SK-N-SH (cell line): ENCODE measurements at regions not wholly inside any gene's neighbourhood (a gene's known extent, or its start where the extent isn't known, plus 50 kb on each side); places are given as distances from the start of the nearest gene placed in this dataset.

Source experiments
- CTCF ChIA-PET: fragments of 300-600, 350-600 bp; formaldehyde crosslinking; extraction: SDS; loops from one replicate; lab custom pipeline; 2021; lab: Yijun Ruan, JAX
- POLR2A ChIA-PET: fragments of 350-600 bp; sonication (Branson Sonifier 250); formaldehyde crosslinking; extraction: SDS; loops from one replicate; lab custom pipeline; 2020; ENCODE audit warnings: antibody characterized with exemption, inconsistent platforms; lab: Yijun Ruan, JAX
- DNase-seq: peaks from one replicate; pipeline ENCODE4 v3.0.0; 2012
- H2AFZ ChIP-seq: fragments of 200-600 bp; sonication (generic); 2 replicates; pipeline ENCODE4 v1.8.1; 2016; ENCODE audit warnings: antibody characterized with exemption, mild to moderate bottlenecking, low read depth
- H3F3A ChIP-seq: fragments of 200-600 bp; sonication (generic); replicated peaks from 2 replicates; pipeline ENCODE3; 2016; ENCODE audit warnings: antibody characterized with exemption, mild to moderate bottlenecking; ENCODE audit not compliant: insufficient read depth
- H3K27ac ChIP-seq, 2 experiments: fragments of 200-500 bp in 1 of 2; fragments of 200-600 bp in 1 of 2; sonication (Bioruptor generic) in 1 of 2; sonication (generic), shearing (Covaris generic) in 1 of 2; 2 replicates each; pipeline versions ENCODE4 v1.5.1 to v1.6.1; 2014 to 2016; ENCODE audit warnings: low read depth in 2 of 2, inconsistent platforms in 1 of 2, low read length in 1 of 2, mild to moderate bottlenecking in 1 of 2, mixed read lengths in 1 of 2
- H3K27me3 ChIP-seq: fragments of 200-600 bp; sonication (generic), shearing (Covaris generic); 2 replicates; pipeline ENCODE4 v1.6.1; 2016; ENCODE audit warnings: mixed run types; ENCODE audit not compliant: insufficient read depth
- H3K36me3 ChIP-seq, 2 experiments: fragments of 200-500 bp in 1 of 2; fragments of 200-600 bp in 1 of 2; sonication (Bioruptor generic) in 1 of 2; sonication (generic) in 1 of 2; replicated peaks in 1 of 2; 2 replicates each; pipeline versions ENCODE3 to v1.5.1; 2014 to 2016; ENCODE audit warnings: low read length in 1 of 2, mild to moderate bottlenecking in 1 of 2; ENCODE audit not compliant: insufficient read depth in 2 of 2, control insufficient read depth in 1 of 2
- H3K4me1 ChIP-seq, 2 experiments: fragments of 200-500 bp in 1 of 2; fragments of 200-600 bp in 1 of 2; sonication (Bioruptor generic) in 1 of 2; sonication (generic), shearing (Covaris generic) in 1 of 2; 2 replicates each; pipeline versions ENCODE4 v1.5.1 to v1.6.1; 2014 to 2016; ENCODE audit warnings: low read depth in 1 of 2, low read length in 1 of 2, mixed run types in 1 of 2; ENCODE audit not compliant: insufficient read depth in 2 of 2, control insufficient read depth in 1 of 2
- H3K4me2 ChIP-seq: fragments of 200-600 bp; sonication (generic), shearing (Covaris generic); 2 replicates; pipeline ENCODE4 v1.6.1; 2017; ENCODE audit warnings: mixed run types
- H3K4me3 ChIP-seq, 2 experiments: fragments of 200-500 bp in 1 of 2; fragments of 200-600 bp in 1 of 2; sonication (Bioruptor generic) in 1 of 2; sonication (generic), shearing (Covaris generic) in 1 of 2; 2 replicates each; pipeline versions ENCODE4 v1.5.1 to v1.8.1; 2014 to 2016; ENCODE audit warnings: low read depth in 2 of 2, inconsistent platforms in 1 of 2, low read length in 1 of 2, mild to moderate bottlenecking in 1 of 2, mixed read lengths in 1 of 2, moderate library complexity in 1 of 2
- H3K79me2 ChIP-seq: fragments of 200-600 bp; sonication (generic); 2 replicates; pipeline ENCODE4 v1.8.1; 2017; ENCODE audit warnings: mild to moderate bottlenecking; ENCODE audit not compliant: insufficient read depth
- H3K9ac ChIP-seq: fragments of 200-600 bp; sonication (generic); 2 replicates; pipeline ENCODE4 v1.6.1; 2017; ENCODE audit warnings: mixed run types
- H3K9me2 ChIP-seq: fragments of 200-600 bp; sonication (generic); 2 replicates; pipeline ENCODE4 v1.6.1; 2017; ENCODE audit warnings: mixed run types
- H3K9me3 ChIP-seq: fragments of 200-600 bp; sonication (generic); 2 replicates; pipeline ENCODE4 v1.6.1; 2017; ENCODE audit warnings: mixed run types, mild to moderate bottlenecking, moderate library complexity
- H4K20me1 ChIP-seq: fragments of 200-600 bp; sonication (generic); 2 replicates; pipeline ENCODE4 v1.6.1; 2017; ENCODE audit warnings: mild to moderate bottlenecking, mixed run types; ENCODE audit not compliant: insufficient read depth
- CTCF ChIP-seq: fragments of 200-600 bp; sonication (generic); IDR thresholded peaks from 2 replicates; pipeline ENCODE4 v1.6.1; 2017; ENCODE audit warnings: antibody characterized with exemption, mild to moderate bottlenecking, moderate library complexity
- ELF1 ChIP-seq: IDR thresholded peaks from 2 replicates; pipeline ENCODE4 v1.4.0; 2012
- FOXM1 ChIP-seq: IDR thresholded peaks from 2 replicates; pipeline ENCODE4 v1.4.0; 2012; ENCODE audit warnings: low read depth, mild to moderate bottlenecking
- GATA2 ChIP-seq: sonication (generic); formaldehyde crosslinking; IDR thresholded peaks from 2 replicates; pipeline ENCODE4 v1.5.0; 2020; ENCODE audit warnings: mild to moderate bottlenecking, missing genetic modification reagents
- IRF3 ChIP-seq: fragments of 150-350 bp; IDR thresholded peaks from 2 replicates; pipeline ENCODE4 v1.6.1; 2016; ENCODE audit warnings: mild to moderate bottlenecking, low read depth, low read length
- NFIC ChIP-seq: IDR thresholded peaks from 2 replicates; pipeline ENCODE4 v1.4.0; 2012; ENCODE audit warnings: borderline replicate concordance
- PBX3 ChIP-seq: IDR thresholded peaks from 2 replicates; pipeline ENCODE4; 2012
- RAD21 ChIP-seq: IDR thresholded peaks from 2 replicates; pipeline ENCODE4 v1.6.1; 2012; ENCODE audit warnings: mild to moderate bottlenecking, low read length
- RCOR1 ChIP-seq: fragments of 150-350 bp; IDR thresholded peaks from 2 replicates; pipeline ENCODE4 v1.6.1; 2017; ENCODE audit warnings: antibody characterized with exemption, low read length
- TAF1 ChIP-seq: IDR thresholded peaks from 2 replicates; pipeline ENCODE4 v1.6.1; 2012; ENCODE audit warnings: low read depth, mild to moderate bottlenecking, low read length, moderate library complexity, borderline replicate concordance
- TCF12 ChIP-seq: IDR thresholded peaks from 2 replicates; pipeline ENCODE4 v1.4.0; 2012
- USF1 ChIP-seq: IDR thresholded peaks from 2 replicates; pipeline ENCODE4 v1.4.0; 2012; ENCODE audit warnings: low read depth, borderline replicate concordance
- USF2 ChIP-seq: fragments of 150-350 bp; IDR thresholded peaks from 2 replicates; pipeline ENCODE4 v1.6.1; 2017; ENCODE audit warnings: antibody characterized with exemption, low read length, low read depth, borderline replicate concordance
- YY1 ChIP-seq: IDR thresholded peaks from 2 replicates; pipeline ENCODE4 v1.4.0; 2012; ENCODE audit warnings: low read depth, mild to moderate bottlenecking
- WGBS: methylation state at CpG from one replicate; pipeline ENCODE4 v1.1.6; 2017; ENCODE audit warnings: low lambda C conversion rate; 5-methylcytosine and 5-hydroxymethylcytosine counted together

GRCh38 chr5:20556115-20556763, 568.2 kb upstream of the CDH18 start (continued):
- no peak for TF ChIP-seq PBX3
- no peak for TF ChIP-seq RAD21
- no peak for TF ChIP-seq TCF12

GRCh38 chr5:20555034-20555433, 567.0 kb upstream of the CDH18 start:
- CTCF ChIA-PET = no interaction called here

GRCh38 chr5:20554001-20554400, 566.0 kb upstream of the CDH18 start:
- Histone ChIP-seq H3K36me3 (no peaks in the 10 kb centered on the region), H3K79me2 (no peaks in the 10 kb centered on the region; the same call in 1 of the 2 replicates), H3K9ac (no peak overlapping the region), H4K20me1 (no peaks in the 10 kb centered on the region), H3K4me2 (no peak overlapping the region), H3K27ac (no peak overlapping the region), H3K9me2 (no peaks in the 10 kb centered on the region), H3K4me1 (no peaks in the 10 kb centered on the region), H3K4me3 (no peak overlapping the region), H3K27me3 (no peaks in the 10 kb centered on the region), H3K9me3 (no peaks in the 10 kb centered on the region), H2AFZ (no peak overlapping the region), H3F3A (no peaks in the 10 kb centered on the region)
- ChIA-PET POLR2A (no interaction called here), CTCF (no interaction called here)
- no peak for DNase-seq
- 8% methylated on average over 2 of the region's 2 CpGs for WGBS
- TF ChIP-seq RCOR1 (no peak), GATA2 (no peak), RAD21 (no peak), CTCF (no peak), TAF1 (no peak), IRF3 (no peak), TCF12 (no peak), FOXM1 (no peak), USF2 (no peak), USF1 (no peak), YY1 (no peak), NFIC (no peak)

More at GRCh38 chr5:20555034-20555433, 567.0 kb upstream of the CDH18 start:
- no peak overlapping the region for H3K4me3 ChIP-seq
- no peaks in the 10 kb centered on the region for H3K9me3 ChIP-seq
- TF ChIP-seq CTCF (peak; percentile 44), ELF1 (no peak)
- H3K9me2 ChIP-seq = no peaks in the 10 kb centered on the region
- POLR2A ChIA-PET = no interaction called here
- H4K20me1 ChIP-seq = no peaks in the 10 kb centered on the region
- no peak overlapping the region for H3K4me2 ChIP-seq
- WGBS = 30% methylated on average over 2 of the region's 2 CpGs
- no peak overlapping the region for H2AFZ ChIP-seq
- no peaks in the 10 kb centered on the region for H3K4me1 ChIP-seq
- H3K27me3 ChIP-seq = no peaks in the 10 kb centered on the region
- no peaks in the 10 kb centered on the region for H3K36me3 ChIP-seq
- no peaks in the 10 kb centered on the region for H3F3A ChIP-seq
- H3K9ac ChIP-seq = no peak overlapping the region
- H3K27ac ChIP-seq = no peak overlapping the region
- no peaks in the 10 kb centered on the region; the same call in 1 of the 2 replicates for H3K79me2 ChIP-seq
- no peak for DNase-seq
